Smooth muscle cell (in vitro differentiated cells): ENCODE measurements at regions not wholly inside any gene's neighbourhood (a gene's known extent, or its start where the extent isn't known, plus 50 kb on each side); places are given as distances from the start of the nearest gene placed in this dataset.

Experiments used
- DNase-seq: peaks from one replicate; lab custom pipeline; 2025; ENCODE audit not compliant: unreplicated experiment; lab: John Stamatoyannopoulos, UW
- H2AFZ ChIP-seq: fragments of 200-600 bp; sonication (generic); 2 replicates; pipeline ENCODE4 v1.6.0; 2016; ENCODE audit warnings: antibody characterized with exemption, low read depth, mild to moderate bottlenecking
- H3F3A ChIP-seq: fragments of 200-600 bp; sonication (generic); 2 replicates; pipeline ENCODE4 v1.6.0; 2017; ENCODE audit warnings: antibody characterized with exemption, low read depth
- H3K27ac ChIP-seq: fragments of 200-600 bp; sonication (generic); 2 replicates; pipeline ENCODE4 v1.5.1; 2016; ENCODE audit warnings: low read depth, mild to moderate bottlenecking
- H3K27me3 ChIP-seq: fragments of 200-600 bp; sonication (generic); 2 replicates; pipeline ENCODE4 v1.6.1; 2016; ENCODE audit warnings: low read depth, mild to moderate bottlenecking
- H3K36me3 ChIP-seq: fragments of 200-600 bp; sonication (generic); 2 replicates; pipeline ENCODE4 v1.5.1; 2016; ENCODE audit warnings: low read depth
- H3K4me1 ChIP-seq: fragments of 200-600 bp; sonication (generic); 2 replicates; pipeline ENCODE4 v1.5.1; 2016; ENCODE audit warnings: low read depth
- H3K4me2 ChIP-seq: fragments of 200-600 bp; sonication (generic); 2 replicates; pipeline ENCODE4 v1.6.0; 2016; ENCODE audit warnings: mild to moderate bottlenecking
- H3K4me3 ChIP-seq: fragments of 200-600 bp; sonication (generic); 2 replicates; pipeline ENCODE4 v1.5.1; 2016; ENCODE audit warnings: mild to moderate bottlenecking
- H3K79me2 ChIP-seq: fragments of 200-600 bp; sonication (generic); 2 replicates; pipeline ENCODE4 v1.6.0; 2016; ENCODE audit warnings: low read depth, mild to moderate bottlenecking
- H3K9ac ChIP-seq: fragments of 200-600 bp; sonication (generic); 2 replicates; pipeline ENCODE4 v1.6.0; 2016; ENCODE audit warnings: low read depth
- H3K9me3 ChIP-seq: fragments of 200-600 bp; sonication (generic); replicated peaks from 2 replicates; pipeline ENCODE4 v1.5.1; 2016; ENCODE audit warnings: low read depth
- H4K20me1 ChIP-seq: fragments of 200-600 bp; sonication (generic); 2 replicates; pipeline ENCODE4 v1.6.0; 2016; ENCODE audit warnings: low read depth
- WGBS: methylation state at CpG from one replicate; pipeline ENCODE4 v1.1.7; 2016; ENCODE audit warnings: low lambda C conversion rate; 5-methylcytosine and 5-hydroxymethylcytosine counted together
- TF ChIP-seq, protein P1 (sequence below): fragments of 200-600 bp; sonication (generic); IDR thresholded peaks from 2 replicates; pipeline ENCODE4 v1.5.1; 2017; ENCODE audit warnings: borderline replicate concordance, mild to moderate bottlenecking, antibody characterized with exemption; ENCODE audit not compliant: insufficient read depth, poor library complexity, severe bottlenecking

DNA sequence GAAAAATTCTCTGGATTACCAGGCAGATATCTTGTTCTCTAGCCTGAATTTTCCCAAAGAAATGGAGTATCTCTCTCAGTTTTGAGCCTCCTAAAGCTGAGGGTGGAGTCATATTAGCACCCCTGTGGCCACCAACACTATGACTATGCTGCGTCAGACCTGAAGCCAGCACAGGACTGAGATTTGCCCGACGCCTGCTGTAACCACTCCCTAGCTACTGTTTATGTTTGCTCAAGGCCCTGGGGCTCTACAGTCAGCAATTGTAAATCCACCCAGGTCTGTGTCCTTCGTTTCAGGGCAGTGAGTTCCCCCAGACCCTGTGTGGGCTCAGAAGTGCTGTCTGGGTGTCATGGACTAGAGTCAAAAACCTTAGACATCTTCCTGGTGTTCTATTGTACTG is 61.4 kb downstream of the ZXDA start:
- H3K4me1 ChIP-seq = no peaks in the 10 kb centered on the region
- no peaks in the 10 kb centered on the region for H3K36me3 ChIP-seq
- H2AFZ ChIP-seq = no peak overlapping the region
- TF ChIP-seq, protein P1, sequence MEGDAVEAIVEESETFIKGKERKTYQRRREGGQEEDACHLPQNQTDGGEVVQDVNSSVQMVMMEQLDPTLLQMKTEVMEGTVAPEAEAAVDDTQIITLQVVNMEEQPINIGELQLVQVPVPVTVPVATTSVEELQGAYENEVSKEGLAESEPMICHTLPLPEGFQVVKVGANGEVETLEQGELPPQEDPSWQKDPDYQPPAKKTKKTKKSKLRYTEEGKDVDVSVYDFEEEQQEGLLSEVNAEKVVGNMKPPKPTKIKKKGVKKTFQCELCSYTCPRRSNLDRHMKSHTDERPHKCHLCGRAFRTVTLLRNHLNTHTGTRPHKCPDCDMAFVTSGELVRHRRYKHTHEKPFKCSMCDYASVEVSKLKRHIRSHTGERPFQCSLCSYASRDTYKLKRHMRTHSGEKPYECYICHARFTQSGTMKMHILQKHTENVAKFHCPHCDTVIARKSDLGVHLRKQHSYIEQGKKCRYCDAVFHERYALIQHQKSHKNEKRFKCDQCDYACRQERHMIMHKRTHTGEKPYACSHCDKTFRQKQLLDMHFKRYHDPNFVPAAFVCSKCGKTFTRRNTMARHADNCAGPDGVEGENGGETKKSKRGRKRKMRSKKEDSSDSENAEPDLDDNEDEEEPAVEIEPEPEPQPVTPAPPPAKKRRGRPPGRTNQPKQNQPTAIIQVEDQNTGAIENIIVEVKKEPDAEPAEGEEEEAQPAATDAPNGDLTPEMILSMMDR = no peak
- DNase-seq = no peak
- H4K20me1 ChIP-seq = no peaks in the 10 kb centered on the region
- WGBS = 76% methylated on average over 4 of the region's 4 CpGs
- H3K27me3 ChIP-seq = no peaks in the 10 kb centered on the region
- no peaks in the 10 kb centered on the region for H3K9me3 ChIP-seq
- H3K79me2 ChIP-seq = no peaks in the 10 kb centered on the region
- no peak overlapping the region for H3K4me3 ChIP-seq
- H3K4me2 ChIP-seq = no peak overlapping the region
- H3F3A ChIP-seq = no peaks in the 10 kb centered on the region
- no peak overlapping the region for H3K27ac ChIP-seq
- no peak overlapping the region for H3K9ac ChIP-seq

DNA sequence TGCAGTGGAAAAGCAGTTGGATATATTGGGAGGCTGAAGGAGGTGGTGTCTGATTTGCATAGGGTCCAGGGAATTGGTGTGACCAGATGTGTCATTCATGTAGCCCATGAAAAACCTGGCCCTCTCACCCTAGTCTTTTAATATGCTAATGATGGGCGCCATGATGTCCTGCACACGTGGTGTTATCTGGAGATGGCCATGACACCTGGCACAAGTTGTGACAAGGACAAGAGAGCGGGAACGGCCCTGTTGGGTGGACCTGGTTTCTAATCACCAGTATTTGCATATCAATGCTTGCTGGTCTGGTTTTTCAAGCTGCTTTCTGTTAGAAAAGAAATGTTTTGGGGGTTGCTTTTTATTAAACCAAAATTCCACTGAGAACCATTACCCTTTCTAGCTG is 87.4 kb downstream of the ZXDA start:
- H3K36me3 ChIP-seq = no peaks in the 10 kb centered on the region
- no peaks in the 10 kb centered on the region for H4K20me1 ChIP-seq
- TF ChIP-seq, protein P1 = no peak
- H2AFZ ChIP-seq = no peak overlapping the region
- H3K9me3 ChIP-seq = no peaks in the 10 kb centered on the region
- H3K4me3 ChIP-seq = no peak overlapping the region
- H3F3A ChIP-seq = no peaks in the 10 kb centered on the region
- no peaks in the 10 kb centered on the region for H3K79me2 ChIP-seq
- H3K9ac ChIP-seq = no peak overlapping the region
- no peak overlapping the region for H3K4me2 ChIP-seq
- no peaks in the 10 kb centered on the region for H3K27me3 ChIP-seq
- 54% methylated on average over 4 of the region's 4 CpGs for WGBS
- H3K27ac ChIP-seq = no peak overlapping the region
- no peak for DNase-seq
- H3K4me1 ChIP-seq = no peaks in the 10 kb centered on the region

DNA sequence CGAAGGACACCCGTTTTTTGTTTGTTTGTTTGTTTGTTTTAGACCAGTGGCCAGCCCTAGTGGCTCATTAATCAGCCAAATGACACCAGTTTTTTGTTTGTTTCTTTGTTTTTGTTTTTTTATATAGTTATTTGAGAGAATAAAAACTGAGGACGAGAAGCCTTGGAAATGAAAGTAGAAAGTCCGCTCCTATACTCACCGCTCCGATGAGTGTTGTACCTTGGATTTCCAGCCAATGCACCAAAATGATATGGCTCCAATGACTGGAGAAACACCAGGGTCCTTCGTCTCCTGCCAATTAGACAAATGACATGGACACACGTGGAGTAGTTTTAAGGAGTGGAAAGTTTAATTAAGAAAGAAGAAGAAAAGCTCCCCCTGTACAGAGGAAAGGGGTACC is 87.9 kb downstream of the ZXDA start:
- Histone ChIP-seq H2AFZ (no peak overlapping the region), H3K4me3 (no peak overlapping the region), H3K9ac (no peak overlapping the region), H3K4me2 (no peak overlapping the region), H3K79me2 (no peaks in the 10 kb centered on the region), H3K27ac (no peak overlapping the region), H3K27me3 (no peaks in the 10 kb centered on the region), H3F3A (no peaks in the 10 kb centered on the region), H4K20me1 (no peaks in the 10 kb centered on the region), H3K9me3 (no peaks in the 10 kb centered on the region), H3K4me1 (no peaks in the 10 kb centered on the region), H3K36me3 (no peaks in the 10 kb centered on the region)
- DNase-seq = no peak
- TF ChIP-seq, protein P1 = no peak
- WGBS = 65% methylated on average over 8 of the region's 8 CpGs

DNA sequence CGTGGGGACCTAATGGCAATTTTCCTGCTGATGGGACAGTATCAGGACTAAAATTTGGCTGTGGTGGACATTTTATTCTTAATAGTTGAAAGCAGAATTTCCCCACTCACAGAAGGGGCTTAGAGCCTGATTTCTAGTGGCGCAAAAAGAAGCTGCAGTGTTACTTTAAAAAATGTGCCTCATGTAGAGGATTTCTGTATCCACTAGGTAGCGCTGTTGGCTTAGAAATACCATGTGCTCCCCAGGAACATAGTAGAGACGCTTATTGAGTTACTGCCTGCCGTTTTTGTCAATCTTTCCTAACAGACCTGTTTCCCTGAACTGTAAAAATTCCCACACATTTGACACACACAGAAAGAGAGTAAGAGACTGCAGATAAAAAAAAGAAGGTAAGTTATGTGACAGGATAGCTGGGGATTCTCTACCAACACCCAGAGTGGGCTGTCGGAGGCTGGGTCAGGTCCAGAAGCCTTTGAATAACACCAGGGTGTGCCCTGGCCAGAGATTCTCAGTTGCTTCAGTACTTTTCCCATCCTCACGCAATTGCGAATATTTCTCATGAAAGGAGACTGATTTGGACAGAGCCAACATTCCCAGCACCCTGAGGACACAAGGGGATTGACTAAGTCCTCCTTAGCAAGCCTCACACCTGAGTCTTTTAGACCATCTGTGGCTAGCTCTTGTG is 88.4 kb downstream of the ZXDA start:
- no peaks in the 10 kb centered on the region for H4K20me1 ChIP-seq
- no peaks in the 10 kb centered on the region for H3F3A ChIP-seq
- no peak for DNase-seq
- H2AFZ ChIP-seq = no peak overlapping the region
- TF ChIP-seq, protein P1 = peak; percentile 34
- no peaks in the 10 kb centered on the region for H3K9me3 ChIP-seq
- no peak overlapping the region for H3K4me3 ChIP-seq
- 39% methylated on average over 8 of the region's 8 CpGs for WGBS
- H3K4me2 ChIP-seq = no peak overlapping the region
- H3K79me2 ChIP-seq = no peaks in the 10 kb centered on the region
- no peak overlapping the region for H3K9ac ChIP-seq
- no peaks in the 10 kb centered on the region for H3K27me3 ChIP-seq
- H3K36me3 ChIP-seq = no peaks in the 10 kb centered on the region
- H3K4me1 ChIP-seq = no peaks in the 10 kb centered on the region
- no peak overlapping the region for H3K27ac ChIP-seq
